ENCODE measurements at regions not wholly inside any gene's neighbourhood (a gene's known extent, or its start where the extent isn't known, plus 50 kb on each side); places are given as distances from the start of the nearest gene placed in this dataset.

GRCh38 chr5:4939042-4939781 is 200.9 kb upstream of the ADAMTS16 start:
- POLR2A ChIA-PET = no interaction called here

More at GRCh38 chr5:4939042-4939781, 200.9 kb upstream of the ADAMTS16 start:
- Histone ChIP-seq H3K27me3 (replicated peaks in 1 of 4; ENCODE audit: control extremely low read depth in 1 of 4, control insufficient read depth in 3 of 4, insufficient read depth in 4 of 4, low read length in 3 of 4) (no peaks in the 10 kb centered on the region), H3K4me2 (replicated peaks; ENCODE audit: low read depth, low read length, poor library complexity, severe bottlenecking) (no peak overlapping the region), H3K4me3 (ENCODE audit: control extremely low read depth in 1 of 5, extremely low read depth in 1 of 5, insufficient read depth in 1 of 5, low read depth in 2 of 5, low read length in 4 of 5) (no peak overlapping the region), H3K9ac (ENCODE audit: low read length) (no peak overlapping the region), H4K20me1 (ENCODE audit: control insufficient read depth, insufficient read depth, low read length, poor library complexity, severe bottlenecking) (no peaks in the 10 kb centered on the region), H3K27ac (ENCODE audit: low read length in 2 of 2) (no peak overlapping the region), H3K36me3 (replicated peaks in 1 of 2; ENCODE audit: control extremely low read depth in 1 of 2, control insufficient read depth in 1 of 2, extremely low read depth in 1 of 2, insufficient read depth in 2 of 2, low read length in 1 of 2) (no peaks in the 10 kb centered on the region), H3K79me2 (ENCODE audit: control insufficient read depth, insufficient read depth, low read length) (no peaks in the 10 kb centered on the region), H3K9me3 (ENCODE audit: control extremely low read depth in 1 of 3, control insufficient read depth in 2 of 3, insufficient read depth in 1 of 3, low read length in 2 of 3) (peaks cover 0 to 9% (median 0%) of the 10 kb centered on the region in 3 donors), H2AFZ (ENCODE audit: insufficient read depth, low read depth, low read length, poor library complexity, severe bottlenecking) (no peak overlapping the region), H3K4me1 (ENCODE audit: control insufficient read depth in 2 of 2, insufficient read depth in 2 of 2, low read length in 2 of 2) (no peaks in the 10 kb centered on the region)
- intact Hi-C loops (cut with micrococcal nuclease) = no loop called here
- ATAC-seq (ENCODE audit: low read depth) (no peak), DNase-seq (no peak)
- Mint-ChIP-seq H3K27ac (no peak overlapping the region), H3K9me3 (ENCODE audit: insufficient read depth) (no peaks in the 10 kb centered on the region), H3K27me3 (no peaks in the 10 kb centered on the region), H3K4me1 (no peaks in the 10 kb centered on the region), H3K4me3 (no peak overlapping the region)
- CTCF ChIA-PET = interaction anchor here (0.8 kb wide), 1 partner anchor 11 kb away, joined by 3 read pairs; no protein-coding TSS in a partner anchor
- no peak for TF ChIP-seq EZH2 (IDR thresholded peaks at IDR 0.05; ENCODE audit: borderline replicate concordance, insufficient read depth, low read depth, low read length, poor library complexity, severe bottlenecking)
- no peak for TF ChIP-seq CTCF (IDR thresholded peaks at IDR 0.05)
- 87% methylated on average over 11 of the region's 15 CpGs for WGBS (ENCODE audit: insufficient coverage)
